HEK293 (cell line): ENCODE measurements at regions not wholly inside any gene's neighbourhood (a gene's known extent, or its start where the extent isn't known, plus 50 kb on each side); places are given as distances from the start of the nearest gene placed in this dataset.
A peak's percentile ranks its signal among the peaks of the same experiment; 100 is the strongest.

Experiments used
- CTCF ChIA-PET: fragments of 350-600 bp; formaldehyde crosslinking; extraction: SDS; loops from one replicate; lab custom pipeline; 2021; ENCODE audit warnings: antibody characterized with exemption; lab: Yijun Ruan, JAX
- POLR2A ChIA-PET: fragments of 300-600 bp; formaldehyde crosslinking; extraction: SDS; loops from one replicate; lab custom pipeline; 2020; ENCODE audit warnings: antibody characterized with exemption, inconsistent platforms; lab: Yijun Ruan, JAX
- H3K27ac ChIP-seq: fragments of 200-500 bp; sonication (Bioruptor generic); 2 replicates; pipeline ENCODE4 v1.5.1; 2014; ENCODE audit warnings: low read depth, low read length, control low read depth, inconsistent platforms; ENCODE audit errors: extremely low read depth
- H3K36me3 ChIP-seq, 2 experiments: fragments of 200-500 bp in 1 of 2; sonication (Bioruptor generic) in 1 of 2; 1 replicate in 1 of 2; 2 replicates in 1 of 2; pipeline ENCODE4 v1.5.1; 2014 to 2017; ENCODE audit warnings: inconsistent platforms in 2 of 2, low read length in 2 of 2; ENCODE audit not compliant: control insufficient read depth in 2 of 2, insufficient read depth in 1 of 2
- H3K4me1 ChIP-seq: fragments of 200-500 bp; sonication (Bioruptor generic); 2 replicates; pipeline ENCODE4 v1.5.1; 2014; ENCODE audit warnings: mild to moderate bottlenecking, low read length, inconsistent platforms; ENCODE audit not compliant: control insufficient read depth, insufficient read depth
- H3K4me3 ChIP-seq: 2 replicates; pipeline ENCODE4 v1.5.1; 2011; ENCODE audit warnings: low read depth, mild to moderate bottlenecking, control low read depth, low read length, moderate library complexity
- H3K9me3 ChIP-seq: fragments of 200-500 bp; sonication (Bioruptor generic); 2 replicates; pipeline ENCODE4 v1.5.1; 2014; ENCODE audit warnings: low read depth, low read length, inconsistent platforms; ENCODE audit not compliant: control insufficient read depth, insufficient read depth
- BCL11B ChIP-seq: fragments of 450-650 bp; formaldehyde crosslinking; IDR thresholded peaks from 2 replicates; pipeline ENCODE4 v1.5.1; 2016; ENCODE audit warnings: low read depth, missing biosample characterization, missing genetic modification characterization
- EGR2 ChIP-seq: fragments of 450-650 bp; formaldehyde crosslinking; IDR thresholded peaks from 2 replicates; pipeline ENCODE4 v1.5.1; 2016; ENCODE audit warnings: low read depth, missing biosample characterization, missing genetic modification characterization
- GFI1B ChIP-seq: fragments of 450-650 bp; formaldehyde crosslinking; IDR thresholded peaks from 2 replicates; pipeline ENCODE4 v1.5.1; 2016; ENCODE audit warnings: missing biosample characterization, missing genetic modification characterization
- KLF8 ChIP-seq: fragments of 450-650 bp; formaldehyde crosslinking; IDR thresholded peaks from 2 replicates; pipeline ENCODE4 v1.5.1; 2016; ENCODE audit warnings: missing biosample characterization, missing genetic modification characterization
- REST ChIP-seq: fragments of 450-650 bp; formaldehyde crosslinking; IDR thresholded peaks from 2 replicates; pipeline ENCODE4 v1.5.1; 2016; ENCODE audit warnings: missing biosample characterization, missing genetic modification characterization
- SCRT1 ChIP-seq: fragments of 450-650 bp; formaldehyde crosslinking; IDR thresholded peaks from 2 replicates; pipeline ENCODE4 v1.5.1; 2016; ENCODE audit warnings: missing biosample characterization, missing genetic modification characterization, borderline replicate concordance
- ZBTB26 ChIP-seq: fragments of 450-650 bp; formaldehyde crosslinking; optimal IDR thresholded peaks from 2 replicates; pipeline ENCODE3; 2016; ENCODE audit warnings: missing biosample characterization, mild to moderate bottlenecking, missing genetic modification characterization
- ZEB2 ChIP-seq: fragments of 450-650 bp; formaldehyde crosslinking; IDR thresholded peaks from 2 replicates; pipeline ENCODE4 v1.5.1; 2016; ENCODE audit warnings: missing biosample characterization, missing genetic modification characterization
- ZNF2 ChIP-seq: fragments of 450-650 bp; formaldehyde crosslinking; IDR thresholded peaks from 2 replicates; pipeline ENCODE4 v1.5.1; 2016; ENCODE audit warnings: missing biosample characterization, missing genetic modification characterization
- ZNF202 ChIP-seq: fragments of 450-650 bp; formaldehyde crosslinking; IDR thresholded peaks from 2 replicates; pipeline ENCODE4 v1.5.1; 2016; ENCODE audit warnings: missing biosample characterization, missing genetic modification characterization, borderline replicate concordance
- ZNF23 ChIP-seq: fragments of 450-650 bp; formaldehyde crosslinking; IDR thresholded peaks from 2 replicates; pipeline ENCODE4 v1.5.1; 2016; ENCODE audit warnings: missing biosample characterization, missing genetic modification characterization, borderline replicate concordance
- ZNF366 ChIP-seq: fragments of 450-650 bp; formaldehyde crosslinking; conservative IDR thresholded peaks from 2 replicates; pipeline ENCODE4 v1.5.1; 2016; ENCODE audit warnings: missing biosample characterization, missing genetic modification characterization
- ZNF433 ChIP-seq: fragments of 450-650 bp; formaldehyde crosslinking; IDR thresholded peaks from 2 replicates; pipeline ENCODE4 v1.5.1; 2016; ENCODE audit warnings: missing biosample characterization, missing genetic modification characterization, low read depth
- ZNF48 ChIP-seq: fragments of 450-650 bp; formaldehyde crosslinking; IDR thresholded peaks from 2 replicates; pipeline ENCODE4 v1.5.1; 2016; ENCODE audit warnings: missing biosample characterization, missing genetic modification characterization
- ZNF501 ChIP-seq: fragments of 450-650 bp; formaldehyde crosslinking; IDR thresholded peaks from 2 replicates; pipeline ENCODE4 v1.5.1; 2016; ENCODE audit warnings: missing biosample characterization, missing genetic modification characterization
- ZNF530 ChIP-seq: fragments of 450-650 bp; formaldehyde crosslinking; IDR thresholded peaks from 2 replicates; pipeline ENCODE4 v1.5.1; 2016; ENCODE audit warnings: low read depth, missing biosample characterization, missing genetic modification characterization
- ZNF558 ChIP-seq: fragments of 450-650 bp; formaldehyde crosslinking; IDR thresholded peaks from 2 replicates; pipeline ENCODE4 v1.5.1; 2016; ENCODE audit warnings: missing biosample characterization, missing genetic modification characterization
- ZNF768 ChIP-seq: fragments of 450-650 bp; formaldehyde crosslinking; IDR thresholded peaks from 2 replicates; pipeline ENCODE4 v1.5.1; 2018; ENCODE audit warnings: missing biosample characterization, mild to moderate bottlenecking, missing genetic modification characterization
- ZNF830 ChIP-seq: fragments of 450-650 bp; IDR thresholded peaks from 2 replicates; pipeline ENCODE4 v1.5.0; 2018; ENCODE audit warnings: missing biosample characterization, missing genetic modification characterization, low read depth, mild to moderate bottlenecking, moderate library complexity

GRCh38 chr16:47920709-47921108 lies 235.1 kb downstream of the ABCC12 start:
- CTCF ChIA-PET, result no interaction called here
- Histone ChIP-seq H3K9me3 (no peaks in the 10 kb centered on the region), H3K4me1 (no peaks in the 10 kb centered on the region), H3K4me3 (no peak overlapping the region), H3K36me3 (no peaks in the 10 kb centered on the region), H3K27ac (no peak overlapping the region)
- TF ChIP-seq EGR2 (tag by site-specific recombination) (peak; percentile 45; the same call in 1 of the 2 replicates), KLF8 (tag by site-specific recombination) (no peak)
- POLR2A ChIA-PET, result no interaction called here

GRCh38 chr16:47917118-47917517 lies 238.7 kb downstream of the ABCC12 start:
- H3K36me3 ChIP-seq, result no peaks in the 10 kb centered on the region
- H3K4me3 ChIP-seq, result no peak overlapping the region
- H3K27ac ChIP-seq, result no peak overlapping the region
- POLR2A ChIA-PET, result no interaction called here
- H3K9me3 ChIP-seq, result no peaks in the 10 kb centered on the region
- no peak for TF ChIP-seq ZNF530 (tag by site-specific recombination)
- no peak for TF ChIP-seq ZNF501
- TF ChIP-seq ZNF830 (tag by site-specific recombination), result no peak
- no peak for TF ChIP-seq BCL11B
- no peaks in the 10 kb centered on the region for H3K4me1 ChIP-seq
- CTCF ChIA-PET, result no interaction called here

GRCh38 chr16:47916266-47916665 lies 239.5 kb downstream of the ABCC12 start:
- H3K4me3 ChIP-seq, result no peak overlapping the region
- TF ChIP-seq ZBTB26 (tag by site-specific recombination) (no peak), ZNF202 (tag by site-specific recombination) (no peak), SCRT1 (tag by site-specific recombination) (no peak), ZNF366 (tag by site-specific recombination) (no peak), ZNF2 (tag by site-specific recombination) (no peak), ZNF23 (tag by site-specific recombination) (no peak), ZNF768 (tag by site-specific recombination) (no peak), ZNF433 (tag by site-specific recombination) (no peak), ZNF558 (no peak), ZEB2 (tag by site-specific recombination) (no peak), ZNF48 (tag by site-specific recombination) (no peak), REST (no peak), GFI1B (tag by site-specific recombination) (no peak)
- TF ChIP-seq, all 188 proteins: peak for 0
- H3K27ac ChIP-seq, result no peak overlapping the region
- H3K4me1 ChIP-seq, result no peaks in the 10 kb centered on the region
- no peaks in the 10 kb centered on the region for H3K36me3 ChIP-seq
- no peaks in the 10 kb centered on the region for H3K9me3 ChIP-seq
- CTCF ChIA-PET, result no interaction called here
- POLR2A ChIA-PET, result no interaction called here
